Endodermal cell (in vitro differentiated cells): ENCODE measurements at regions not wholly inside any gene's neighbourhood (a gene's known extent, or its start where the extent isn't known, plus 50 kb on each side); places are given as distances from the start of the nearest gene placed in this dataset.

Experiments used
- DNase-seq: peaks from one replicate; pipeline ENCODE4 v3.0.0-alpha.2; 2017
- H3K27ac ChIP-seq: 2 replicates; pipeline ENCODE4 v1.5.1; 2013; ENCODE audit warnings: mild to moderate bottlenecking, low read depth, low read length, moderate library complexity
- H3K27me3 ChIP-seq: 2 replicates; pipeline ENCODE4 v1.6.1; 2013; ENCODE audit warnings: mild to moderate bottlenecking, low read length, moderate library complexity; ENCODE audit not compliant: insufficient read depth, control insufficient read depth, poor library complexity, severe bottlenecking
- H3K36me3 ChIP-seq: 2 replicates; pipeline ENCODE4 v1.7.0; 2013; ENCODE audit warnings: mild to moderate bottlenecking, low read length, moderate library complexity; ENCODE audit not compliant: control insufficient read depth, insufficient read depth
- H3K4me1 ChIP-seq: one replicate; pipeline ENCODE4 v1.7.0; 2013; ENCODE audit warnings: low read length; ENCODE audit not compliant: control insufficient read depth, insufficient read depth
- H3K4me3 ChIP-seq: 2 replicates; pipeline ENCODE4 v1.5.1; 2013; ENCODE audit warnings: mild to moderate bottlenecking, low read length, moderate library complexity
- H3K9ac ChIP-seq: 2 replicates; pipeline ENCODE4 v1.6.1; 2013; ENCODE audit warnings: mild to moderate bottlenecking, low read length, moderate library complexity; ENCODE audit not compliant: poor library complexity, severe bottlenecking; ENCODE audit errors: extremely low read depth
- H3K9me3 ChIP-seq: 2 replicates; pipeline ENCODE4 v1.6.1; 2013; ENCODE audit warnings: mild to moderate bottlenecking, low read length, moderate library complexity; ENCODE audit not compliant: control insufficient read depth
- H3K27ac Mint-ChIP-seq: 2 replicates; pipeline ENCODE4 v1.8.0; 2020; ENCODE audit warnings: mixed read lengths
- H3K27me3 Mint-ChIP-seq: 2 replicates; pipeline ENCODE4 v1.8.0; 2021; ENCODE audit warnings: mild to moderate bottlenecking, mixed read lengths; ENCODE audit not compliant: insufficient read depth
- H3K36me3 Mint-ChIP-seq: 2 replicates; pipeline ENCODE4 v1.8.0; 2020; ENCODE audit warnings: low read depth, mixed read lengths
- H3K4me1 Mint-ChIP-seq: 2 replicates; pipeline ENCODE4 v1.8.0; 2020; ENCODE audit warnings: mixed read lengths
- H3K4me3 Mint-ChIP-seq: 2 replicates; pipeline ENCODE4 v1.8.0; 2020; ENCODE audit warnings: mild to moderate bottlenecking, moderate library complexity, mixed read lengths
- H3K9me3 Mint-ChIP-seq: 2 replicates; pipeline ENCODE4 v1.8.0; 2020; ENCODE audit warnings: mild to moderate bottlenecking, mixed read lengths
- WGBS, 2 experiments: methylation state at CpG; one replicate each; pipeline versions ENCODE4 v1.1.5 to v1.1.7; 2013; ENCODE audit warnings: missing lambda C conversion rate in 2 of 2, mixed read lengths in 1 of 2; ENCODE audit not compliant: insufficient coverage in 1 of 2, insufficient read length in 1 of 2; 5-methylcytosine and 5-hydroxymethylcytosine counted together
- TF ChIP-seq, protein P1 (sequence below): fragments of 200-600 bp; sonication (generic); conservative IDR thresholded peaks from 2 replicates; pipeline ENCODE4 v1.5.0; 2021; ENCODE audit warnings: antibody characterized with exemption, mild to moderate bottlenecking

DNA sequence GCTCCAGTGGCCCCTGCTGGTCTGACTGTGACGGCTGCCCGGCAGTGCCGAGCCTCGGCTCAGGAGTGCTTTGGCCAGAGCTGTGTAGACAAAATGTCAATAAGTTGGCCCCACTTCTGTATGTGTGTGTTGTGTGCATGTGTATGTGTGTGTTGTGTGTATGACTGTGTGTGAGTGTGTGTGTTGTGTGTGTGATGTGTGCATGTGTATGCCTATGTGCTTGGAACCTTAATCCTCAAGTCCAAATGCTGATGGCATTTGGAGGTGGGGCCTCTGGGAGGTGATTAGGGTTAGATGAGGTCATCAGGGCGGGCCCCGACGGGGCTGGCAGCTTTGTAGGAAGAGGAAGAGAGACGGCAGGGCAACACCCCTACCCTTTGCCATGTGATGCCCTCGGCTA is 269.0 kb downstream of the DCDC2C start:
- Histone ChIP-seq H3K27ac (no peak overlapping the region), H3K4me1 (no peaks in the 10 kb centered on the region)

DNA sequence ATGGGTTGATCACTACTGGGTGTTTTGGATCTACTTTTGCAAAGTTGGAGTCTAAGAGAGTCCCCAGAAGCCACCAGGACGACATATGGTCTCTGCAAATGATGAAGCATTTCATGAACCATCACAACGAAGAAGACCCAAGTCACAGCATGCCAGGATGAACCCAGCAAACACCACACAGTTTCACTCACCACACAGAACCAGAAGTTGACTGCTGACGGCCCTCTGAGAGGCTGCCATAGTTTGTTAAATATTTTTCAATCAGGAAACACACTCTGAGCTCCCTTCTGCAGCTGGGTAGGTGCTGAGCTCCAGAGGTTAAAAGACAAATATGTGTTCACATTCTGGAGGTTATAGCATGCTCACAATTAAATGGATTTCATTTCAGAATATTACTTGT is 271.4 kb downstream of the DCDC2C start:
- TF ChIP-seq, protein P1, sequence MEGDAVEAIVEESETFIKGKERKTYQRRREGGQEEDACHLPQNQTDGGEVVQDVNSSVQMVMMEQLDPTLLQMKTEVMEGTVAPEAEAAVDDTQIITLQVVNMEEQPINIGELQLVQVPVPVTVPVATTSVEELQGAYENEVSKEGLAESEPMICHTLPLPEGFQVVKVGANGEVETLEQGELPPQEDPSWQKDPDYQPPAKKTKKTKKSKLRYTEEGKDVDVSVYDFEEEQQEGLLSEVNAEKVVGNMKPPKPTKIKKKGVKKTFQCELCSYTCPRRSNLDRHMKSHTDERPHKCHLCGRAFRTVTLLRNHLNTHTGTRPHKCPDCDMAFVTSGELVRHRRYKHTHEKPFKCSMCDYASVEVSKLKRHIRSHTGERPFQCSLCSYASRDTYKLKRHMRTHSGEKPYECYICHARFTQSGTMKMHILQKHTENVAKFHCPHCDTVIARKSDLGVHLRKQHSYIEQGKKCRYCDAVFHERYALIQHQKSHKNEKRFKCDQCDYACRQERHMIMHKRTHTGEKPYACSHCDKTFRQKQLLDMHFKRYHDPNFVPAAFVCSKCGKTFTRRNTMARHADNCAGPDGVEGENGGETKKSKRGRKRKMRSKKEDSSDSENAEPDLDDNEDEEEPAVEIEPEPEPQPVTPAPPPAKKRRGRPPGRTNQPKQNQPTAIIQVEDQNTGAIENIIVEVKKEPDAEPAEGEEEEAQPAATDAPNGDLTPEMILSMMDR: no peak
- no peaks in the 10 kb centered on the region for H3K27me3 ChIP-seq
- Mint-ChIP-seq H3K9me3 (peaks cover 1% of the 10 kb centered on the region), H3K4me3 (no peak overlapping the region), H3K36me3 (no peaks in the 10 kb centered on the region), H3K27me3 (no peaks in the 10 kb centered on the region), H3K4me1 (no peaks in the 10 kb centered on the region), H3K27ac (no peak overlapping the region)
- H3K9me3 ChIP-seq: peaks cover 8% of the 10 kb centered on the region
- H3K27ac ChIP-seq: no peak overlapping the region
- WGBS, 2 experiments: 77 to 79% methylated on average over 2 to 3 of the region's 3 CpGs
- H3K4me1 ChIP-seq: no peaks in the 10 kb centered on the region
- no peak overlapping the region for H3K4me3 ChIP-seq
- DNase-seq: no peak
- H3K9ac ChIP-seq: no peak overlapping the region
- H3K36me3 ChIP-seq: no peaks in the 10 kb centered on the region

More for the DNA sequence above, 269.0 kb downstream of the DCDC2C start:
- no peaks in the 10 kb centered on the region for H3K36me3 Mint-ChIP-seq
- Histone ChIP-seq H3K9me3 (peaks cover 8% of the 10 kb centered on the region), H3K36me3 (no peaks in the 10 kb centered on the region), H3K4me3 (no peak overlapping the region), H3K27me3 (no peaks in the 10 kb centered on the region), H3K9ac (no peak overlapping the region)
- no peak for DNase-seq
- WGBS, 2 experiments: 91 to 98% methylated on average over 7 to 8 of the region's 9 CpGs
- no peaks in the 10 kb centered on the region for H3K27me3 Mint-ChIP-seq
- peaks cover 1% of the 10 kb centered on the region for H3K9me3 Mint-ChIP-seq
- H3K27ac Mint-ChIP-seq: no peak overlapping the region
- TF ChIP-seq, protein P1: no peak
- no peaks in the 10 kb centered on the region for H3K4me1 Mint-ChIP-seq
- H3K4me3 Mint-ChIP-seq: no peak overlapping the region

DNA sequence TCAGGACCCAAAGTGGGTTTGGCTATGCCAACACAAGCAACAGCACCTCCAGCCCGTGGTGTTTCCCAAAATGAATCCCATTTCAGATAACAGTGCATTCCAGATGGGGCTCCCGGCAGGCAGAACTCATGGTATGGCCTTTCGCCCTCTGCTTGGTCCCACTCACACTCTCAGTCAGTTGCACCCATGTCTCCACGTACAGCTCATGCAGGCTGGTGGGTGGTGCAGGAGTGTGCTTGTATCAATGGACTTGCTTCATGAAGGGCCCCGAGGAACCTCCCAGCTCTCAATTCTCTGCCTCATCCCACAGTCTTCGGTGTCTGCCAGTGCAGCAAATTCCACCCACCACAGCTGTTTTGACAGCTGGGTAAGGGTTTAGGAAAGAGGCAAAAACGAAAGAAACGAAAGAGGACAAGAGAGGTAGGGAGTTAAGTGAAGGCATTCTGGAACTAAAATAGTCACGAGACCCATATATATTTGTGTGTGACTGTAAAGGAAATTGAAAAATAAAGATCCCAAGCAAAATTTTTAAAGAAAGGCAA is 278.1 kb downstream of the DCDC2C start:
- no peak overlapping the region for H3K4me3 ChIP-seq
- Mint-ChIP-seq H3K4me1 (no peaks in the 10 kb centered on the region), H3K9me3 (no peaks in the 10 kb centered on the region), H3K36me3 (no peaks in the 10 kb centered on the region), H3K27me3 (no peaks in the 10 kb centered on the region), H3K4me3 (no peak overlapping the region), H3K27ac (no peak overlapping the region)
- DNase-seq: no peak
- no peak overlapping the region for H3K27ac ChIP-seq
- H3K9ac ChIP-seq: no peak overlapping the region
- H3K36me3 ChIP-seq: no peaks in the 10 kb centered on the region
- no peaks in the 10 kb centered on the region for H3K27me3 ChIP-seq
- 88 to 90% methylated on average over 6 to 9 of the region's 9 CpGs for WGBS, 2 experiments
- H3K9me3 ChIP-seq: no peaks in the 10 kb centered on the region
- H3K4me1 ChIP-seq: no peaks in the 10 kb centered on the region
- TF ChIP-seq, protein P1: no peak
